C4-2B (cell line): ENCODE measurements at regions not wholly inside any gene's neighbourhood (a gene's known extent, or its start where the extent isn't known, plus 50 kb on each side); places are given as distances from the start of the nearest gene placed in this dataset.

ENCODE experiments used
- CTCF ChIP-seq: fragments of 450-650 bp; conservative IDR thresholded peaks from 2 replicates; pipeline ENCODE4 v1.5.1; 2017; ENCODE audit warnings: mild to moderate bottlenecking
- ZFX ChIP-seq: fragments of 450-650 bp; IDR thresholded peaks from 2 replicates; pipeline ENCODE4 v1.6.1; 2017

- no peak for TF ChIP-seq CTCF
- no peak for TF ChIP-seq ZFX
These were observed 106.1 kb upstream of the FRG1 start for GRCh38 chr4:189834616-189835015.
